HEK293 (cell line): ENCODE measurements at regions not wholly inside any gene's neighbourhood (a gene's known extent, or its start where the extent isn't known, plus 50 kb on each side); places are given as distances from the start of the nearest gene placed in this dataset.

Source experiments
- PRDM6 ChIP-seq: fragments of 450-650 bp; formaldehyde crosslinking; IDR thresholded peaks from 2 replicates; pipeline ENCODE4 v1.5.1; 2017; ENCODE audit warnings: missing biosample characterization, missing genetic modification characterization
- ZNF24 ChIP-seq: fragments of 450-650 bp; formaldehyde crosslinking; IDR thresholded peaks from 2 replicates; pipeline ENCODE4 v1.5.1; 2016; ENCODE audit warnings: missing biosample characterization, missing genetic modification characterization
- ZNF274 ChIP-seq, 2 experiments: fragments of 200-500 bp in 1 of 2; fragments of 450-650 bp in 1 of 2; sonication (Bioruptor generic) in 1 of 2; formaldehyde crosslinking in 1 of 2; IDR thresholded peaks; 2 replicates each; pipeline versions ENCODE4 v1.5.1 to v1.6.1; 2014 to 2016; ENCODE audit warnings: borderline replicate concordance in 1 of 2, inconsistent platforms in 1 of 2, low read length in 1 of 2, missing biosample characterization in 1 of 2, missing genetic modification characterization in 1 of 2
- ZNF571 ChIP-seq: fragments of 450-650 bp; formaldehyde crosslinking; IDR thresholded peaks from 2 replicates; pipeline ENCODE4 v1.5.0; 2017; ENCODE audit warnings: missing biosample characterization, missing genetic modification characterization
- ZNF837 ChIP-seq: fragments of 450-650 bp; formaldehyde crosslinking; IDR thresholded peaks from 2 replicates; pipeline ENCODE4 v1.5.1; 2016; ENCODE audit warnings: missing biosample characterization, missing genetic modification characterization
- ZSCAN4 ChIP-seq: fragments of 450-650 bp; formaldehyde crosslinking; IDR thresholded peaks from 2 replicates; pipeline ENCODE4 v1.5.1; 2017; ENCODE audit warnings: missing biosample characterization, missing genetic modification characterization
- TF ChIP-seq, protein P1 (sequence below): fragments of 450-650 bp; formaldehyde crosslinking; IDR thresholded peaks from 2 replicates; pipeline ENCODE4 v1.5.1; 2016; ENCODE audit warnings: missing biosample characterization, missing genetic modification characterization

GRCh38 chr6:62446647-62447316, 160.8 kb upstream of the KHDRBS2 start:
- no peak for TF ChIP-seq ZNF837 (tag by site-specific recombination)
- no peak for TF ChIP-seq ZNF274 (IDR thresholded peaks at IDR 0.05; ENCODE audit: low read length)
- no peak for TF ChIP-seq ZNF274 (tag by site-specific recombination; IDR thresholded peaks at IDR 0.05; ENCODE audit: borderline replicate concordance)
- TF ChIP-seq ZNF571 (tag by site-specific recombination), result no peak
- TF ChIP-seq, protein P1, sequence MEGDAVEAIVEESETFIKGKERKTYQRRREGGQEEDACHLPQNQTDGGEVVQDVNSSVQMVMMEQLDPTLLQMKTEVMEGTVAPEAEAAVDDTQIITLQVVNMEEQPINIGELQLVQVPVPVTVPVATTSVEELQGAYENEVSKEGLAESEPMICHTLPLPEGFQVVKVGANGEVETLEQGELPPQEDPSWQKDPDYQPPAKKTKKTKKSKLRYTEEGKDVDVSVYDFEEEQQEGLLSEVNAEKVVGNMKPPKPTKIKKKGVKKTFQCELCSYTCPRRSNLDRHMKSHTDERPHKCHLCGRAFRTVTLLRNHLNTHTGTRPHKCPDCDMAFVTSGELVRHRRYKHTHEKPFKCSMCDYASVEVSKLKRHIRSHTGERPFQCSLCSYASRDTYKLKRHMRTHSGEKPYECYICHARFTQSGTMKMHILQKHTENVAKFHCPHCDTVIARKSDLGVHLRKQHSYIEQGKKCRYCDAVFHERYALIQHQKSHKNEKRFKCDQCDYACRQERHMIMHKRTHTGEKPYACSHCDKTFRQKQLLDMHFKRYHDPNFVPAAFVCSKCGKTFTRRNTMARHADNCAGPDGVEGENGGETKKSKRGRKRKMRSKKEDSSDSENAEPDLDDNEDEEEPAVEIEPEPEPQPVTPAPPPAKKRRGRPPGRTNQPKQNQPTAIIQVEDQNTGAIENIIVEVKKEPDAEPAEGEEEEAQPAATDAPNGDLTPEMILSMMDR (tag by site-specific recombination), result no peak
- TF ChIP-seq PRDM6 (tag by site-specific recombination), result no peak
- TF ChIP-seq ZSCAN4 (tag by site-specific recombination), result no peak
- no peak for TF ChIP-seq ZNF24 (tag by site-specific recombination)
